ENCODE measurements at regions not wholly inside any gene's neighbourhood (a gene's known extent, or its start where the extent isn't known, plus 50 kb on each side); places are given as distances from the start of the nearest gene placed in this dataset.
"Not testable (repeated sequence)": the region's sequence is repeated elsewhere in the genome, so short reads cannot be mapped to it uniquely, and the experiment has no call there.

DNA sequence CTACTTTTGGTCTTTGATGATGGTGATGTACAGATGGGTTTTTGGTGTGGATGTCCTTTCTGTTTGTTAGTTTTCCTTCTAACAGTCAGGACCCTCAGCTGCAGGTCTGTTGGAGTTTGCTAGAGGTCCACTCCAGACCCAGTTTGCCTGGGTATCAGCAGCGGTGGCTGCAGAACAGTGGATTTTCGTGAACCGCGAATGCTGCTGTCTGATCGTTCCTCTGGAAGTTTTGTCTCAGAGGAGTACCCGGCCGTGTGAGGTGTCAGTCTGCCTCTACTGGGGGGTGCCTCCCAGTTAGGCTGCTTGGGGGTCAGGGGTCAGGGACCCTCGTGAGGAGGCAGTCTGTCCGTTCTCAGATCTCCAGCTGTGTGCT lies 56.6 kb upstream of the TNFAIP8 start:
- not testable (repeated sequence) for DNase-seq (ENCODE audit: low read depth in 2 of 2)

DNA sequence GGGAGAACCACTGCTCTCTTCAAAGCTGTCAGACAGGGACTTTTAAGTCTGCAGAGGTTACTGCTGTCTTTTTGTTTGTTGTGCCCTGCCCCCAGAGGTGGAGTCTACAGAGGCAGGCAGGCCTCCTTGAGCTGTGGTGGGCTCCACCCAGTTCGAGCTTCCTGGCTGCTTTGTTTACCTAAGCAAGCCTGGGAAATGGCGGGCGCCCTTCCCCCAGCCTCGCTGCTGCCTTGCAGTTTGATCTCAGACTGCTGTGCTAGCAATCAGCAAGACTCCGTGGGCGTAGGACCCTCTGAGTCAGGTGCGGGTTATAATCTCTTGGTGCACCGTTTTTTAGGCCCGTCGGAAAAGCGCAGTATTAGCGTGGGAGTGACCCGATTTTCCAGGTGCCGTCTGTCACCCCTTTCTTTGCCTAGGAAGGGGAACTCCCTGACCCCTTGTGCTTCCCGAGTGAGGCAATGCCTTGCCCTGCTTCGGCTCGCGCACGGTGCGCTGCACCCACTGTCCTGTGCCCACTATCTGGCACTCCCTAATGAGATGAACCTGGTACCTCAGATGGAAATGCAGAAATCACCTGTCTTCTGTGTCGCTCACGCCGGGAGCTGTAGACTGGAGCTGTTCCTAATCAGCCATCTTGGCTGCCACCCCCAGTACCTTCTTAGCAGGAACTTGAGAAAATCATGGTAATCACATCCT lies 56.1 kb upstream of the TNFAIP8 start:
- peak; percentile 60 to 69 for DNase-seq (ENCODE audit: low read depth in 2 of 2)

DNA sequence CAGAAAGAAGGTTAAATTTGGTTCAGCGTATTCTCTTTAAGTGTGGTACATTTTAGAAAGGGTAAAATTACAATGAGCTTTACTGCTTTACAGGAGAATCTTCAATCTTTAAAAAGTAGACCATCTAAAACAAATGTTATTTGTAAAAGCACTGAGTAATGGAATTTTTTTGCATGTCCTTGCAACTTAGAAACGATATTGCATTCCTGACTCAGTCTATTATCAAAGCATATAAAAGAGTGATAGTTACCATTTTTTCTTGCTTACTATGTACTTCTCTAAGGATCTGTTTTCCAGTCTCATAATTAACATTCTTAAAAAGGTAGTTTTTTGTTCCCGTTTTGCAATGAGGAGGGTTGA lies 55.5 kb upstream of the TNFAIP8 start:
- DNase-seq (ENCODE audit: low read depth in 2 of 2): no peak

DNA sequence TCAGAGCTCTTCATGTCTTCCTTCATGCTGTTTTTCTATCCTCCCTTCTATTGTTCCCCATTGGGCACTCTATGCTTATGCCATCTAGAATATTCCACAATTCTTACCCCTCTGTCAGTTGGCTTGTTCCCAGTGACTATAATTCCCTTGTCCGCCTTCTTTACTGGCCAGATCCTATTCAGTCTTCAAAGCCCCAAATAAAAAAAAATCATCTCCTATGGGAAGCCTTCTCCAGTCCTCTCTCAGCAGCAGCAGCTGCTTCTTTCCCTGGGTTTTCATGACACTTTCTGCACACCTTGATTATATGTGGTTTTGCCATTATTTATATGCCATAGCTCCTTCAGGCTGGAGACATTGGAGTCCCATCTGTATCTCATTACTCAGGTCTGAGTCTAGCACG lies 54.6 kb upstream of the TNFAIP8 start:
- DNase-seq (ENCODE audit: low read depth in 2 of 2): no peak

DNA sequence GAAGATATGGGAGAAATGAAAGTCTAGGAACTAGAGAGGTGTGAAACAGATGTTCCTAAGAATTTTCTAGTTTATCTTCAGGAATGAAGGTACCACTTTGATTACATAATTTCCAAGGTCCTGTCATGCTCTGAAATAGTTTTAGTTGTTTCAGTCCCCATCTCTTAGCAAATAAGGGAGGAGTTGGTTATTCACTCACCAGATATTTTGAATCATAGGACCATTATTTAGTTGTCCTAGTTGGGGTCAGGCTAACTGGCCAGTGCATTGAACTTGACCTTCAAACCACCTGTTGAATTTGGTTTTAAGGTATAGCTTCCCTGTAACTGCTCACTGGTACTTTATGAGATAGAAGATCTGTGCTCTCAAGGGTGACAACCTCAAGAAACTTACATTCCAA lies 53.9 kb upstream of the TNFAIP8 start:
- DNase-seq (ENCODE audit: low read depth in 2 of 2): no peak

DNA sequence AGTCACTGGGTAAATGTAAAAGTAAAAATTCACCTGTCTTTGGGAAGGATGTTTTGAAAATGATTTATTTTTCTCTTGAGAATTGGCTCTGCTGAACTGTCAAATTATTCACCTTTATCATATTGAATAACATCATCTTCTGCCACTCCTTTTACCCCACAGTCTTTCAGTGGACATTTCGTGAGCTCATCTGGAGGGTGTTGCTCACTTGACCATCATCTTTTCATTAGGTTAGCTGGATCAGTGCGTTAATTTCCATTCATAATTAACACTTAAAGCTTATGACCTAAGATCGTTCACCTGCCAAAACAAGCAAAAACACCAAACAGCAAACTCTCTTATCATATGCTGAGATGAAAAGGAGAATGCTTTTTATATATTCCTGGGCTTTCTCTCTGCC lies 53.4 kb upstream of the TNFAIP8 start:
- DNase-seq (ENCODE audit: low read depth in 2 of 2): no peak

DNA sequence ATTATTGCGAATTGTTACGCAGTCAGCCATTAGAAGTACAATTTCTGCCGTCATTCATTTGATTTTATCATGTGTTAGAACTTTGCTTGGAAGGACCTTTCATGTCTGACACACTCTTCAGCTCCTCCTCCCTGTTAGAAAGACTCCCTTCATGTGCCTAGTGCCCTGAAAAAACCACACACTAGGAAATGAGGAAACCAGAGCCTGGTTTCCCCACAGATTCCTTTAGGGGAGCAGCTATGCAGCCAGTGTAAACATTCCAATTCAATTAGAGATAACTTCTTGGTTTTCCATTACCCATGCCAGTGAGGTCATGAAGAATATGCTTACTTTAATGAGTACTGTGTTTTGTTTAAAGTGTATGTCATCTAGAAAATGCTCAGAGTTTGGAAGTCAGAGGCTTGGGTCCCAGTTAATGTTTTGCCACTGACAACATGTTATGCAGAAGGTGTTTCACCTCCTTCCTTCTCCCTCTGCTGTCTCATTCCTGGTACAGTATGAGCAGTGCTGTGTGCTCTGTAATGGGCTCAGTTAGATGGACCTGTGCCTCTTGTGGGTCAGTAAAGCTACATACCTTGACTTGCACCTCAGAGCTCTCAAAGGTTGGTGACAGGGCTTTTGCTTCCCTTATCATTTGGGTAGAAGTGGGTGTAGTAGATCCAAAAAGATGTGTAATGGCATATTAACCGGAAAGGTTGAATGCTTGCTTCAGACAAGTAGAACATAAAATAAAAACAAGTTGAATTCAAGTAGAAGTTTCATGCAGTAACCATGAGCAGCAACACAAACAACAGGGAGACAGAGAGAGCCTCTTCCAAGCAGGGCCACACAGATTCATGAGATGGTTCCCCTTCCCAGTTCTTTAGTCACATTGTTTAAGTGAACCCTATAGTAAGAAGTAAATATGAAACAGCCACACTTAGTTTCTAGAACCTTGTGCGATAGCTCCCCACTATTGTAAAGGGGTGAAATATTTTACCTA lies 52.6 kb upstream of the TNFAIP8 start:
- no peak for DNase-seq (ENCODE audit: low read depth in 2 of 2)

DNA sequence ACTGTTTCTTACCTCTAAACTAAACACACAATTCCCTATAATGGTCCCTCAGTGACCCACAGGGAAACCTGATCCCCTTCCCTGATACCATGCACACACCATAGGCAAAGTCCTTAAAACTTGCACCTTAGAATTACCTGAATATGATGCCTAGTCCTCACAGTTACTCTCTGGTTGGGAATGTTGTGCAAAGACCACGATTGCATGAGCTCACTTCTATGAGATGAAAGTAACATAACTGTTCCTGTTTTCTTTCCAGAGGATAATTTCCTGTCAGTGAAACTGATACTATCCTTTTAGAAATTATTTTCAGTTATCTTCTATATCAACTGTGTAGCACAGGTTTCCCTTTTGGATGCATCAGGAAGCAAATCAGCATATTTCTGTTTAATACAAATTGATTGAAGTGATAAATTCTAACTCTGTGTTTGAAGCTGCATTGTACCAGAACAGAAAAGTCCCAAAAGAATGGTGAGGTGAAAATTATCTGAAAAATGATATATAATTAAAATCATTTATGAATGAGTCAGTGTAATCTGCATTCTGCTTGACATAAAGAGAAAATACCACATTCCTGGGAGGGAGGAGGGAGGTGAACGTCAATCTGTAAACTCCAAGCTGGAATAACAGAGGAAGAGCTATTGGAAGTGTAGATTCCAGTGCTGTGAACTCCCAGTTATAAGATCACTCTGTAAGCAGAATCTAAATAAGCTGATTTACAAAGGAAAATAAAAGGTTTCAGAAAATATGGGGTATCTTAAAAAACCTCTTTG lies 51.2 kb upstream of the TNFAIP8 start:
- DNase-seq (ENCODE audit: low read depth in 2 of 2): no peak
